GM20000 (cell line): ENCODE measurements at regions not wholly inside any gene's neighbourhood (a gene's known extent, or its start where the extent isn't known, plus 50 kb on each side); places are given as distances from the start of the nearest gene placed in this dataset.

Experiments
- DNase-seq: peaks from one replicate; pipeline ENCODE4 v3.0.0; 2012; ENCODE audit warnings: low spot score
- CTCF ChIP-seq: IDR thresholded peaks from 2 replicates; pipeline ENCODE4 v1.5.1; 2012; ENCODE audit warnings: mild to moderate bottlenecking, control low read depth; ENCODE audit errors: extremely low read depth, missing control alignments

- DNase-seq = no peak
Observed at GRCh38 chr6:100237821-100238220, 226.9 kb downstream of the SIM1 start.

GRCh38 chr6:100236389-100236788 lies 228.3 kb downstream of the SIM1 start:
- no peak for DNase-seq
- TF ChIP-seq CTCF = no peak

More at GRCh38 chr6:100237821-100238220, 226.9 kb downstream of the SIM1 start:
- TF ChIP-seq CTCF = no peak

GRCh38 chr6:100235631-100236030 lies 229.1 kb downstream of the SIM1 start:
- no peak for TF ChIP-seq CTCF
- DNase-seq = no peak

GRCh38 chr6:100234625-100235024 lies 230.1 kb downstream of the SIM1 start:
- no peak for DNase-seq
- no peak for TF ChIP-seq CTCF

GRCh38 chr6:100232781-100233573 lies 231.7 kb downstream of the SIM1 start:
- TF ChIP-seq CTCF = no peak

GRCh38 chr6:100230953-100231316 lies 233.8 kb downstream of the SIM1 start:
- TF ChIP-seq CTCF = no peak
- no peak for DNase-seq

More at GRCh38 chr6:100232781-100233573, 231.7 kb downstream of the SIM1 start:
- DNase-seq = no peak

- no peak for TF ChIP-seq CTCF
- no peak for DNase-seq
Observed at GRCh38 chr6:100230115-100230952, 234.4 kb downstream of the SIM1 start.
